SU-DHL-6 (cell line): ENCODE measurements at regions not wholly inside any gene's neighbourhood (a gene's known extent, or its start where the extent isn't known, plus 50 kb on each side); places are given as distances from the start of the nearest gene placed in this dataset.

ENCODE experiments used
- EZH2phosphoT487 ChIP-seq: fragments of 200-600 bp; sonication (generic), shearing (Covaris generic); conservative IDR thresholded peaks from 2 replicates; pipeline ENCODE4 v1.6.1; 2018; ENCODE audit warnings: mild to moderate bottlenecking, antibody characterized with exemption, low read length, moderate library complexity, mixed read lengths
- TF ChIP-seq, protein P1 (sequence below): fragments of 200-600 bp; sonication (generic); IDR thresholded peaks from one replicate; pipeline ENCODE4 v1.5.1; 2017; ENCODE audit warnings: antibody characterized with exemption, mild to moderate bottlenecking, low read length, moderate library complexity; ENCODE audit not compliant: insufficient read depth, poor library complexity, severe bottlenecking

DNA sequence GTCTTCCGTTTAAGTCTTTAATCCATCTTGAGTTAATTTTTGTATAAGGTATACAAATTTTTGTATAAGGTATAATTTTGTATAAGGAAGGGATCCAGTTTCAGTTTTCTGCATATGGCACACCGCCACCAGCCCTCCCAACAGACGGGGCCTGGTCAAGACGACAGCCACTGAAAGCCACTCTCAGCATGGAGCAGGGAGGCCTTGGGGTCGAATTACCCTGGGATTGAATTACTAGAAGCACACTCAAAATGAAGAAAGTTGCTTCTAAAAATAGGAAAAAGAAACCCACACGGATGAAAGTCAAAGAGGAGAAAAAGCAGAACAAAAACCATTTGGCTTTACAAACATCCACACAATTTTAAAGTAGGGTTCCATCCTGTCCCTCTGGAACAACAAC is 586.2 kb upstream of the ADAMTS16 start:
- TF ChIP-seq, protein P1, sequence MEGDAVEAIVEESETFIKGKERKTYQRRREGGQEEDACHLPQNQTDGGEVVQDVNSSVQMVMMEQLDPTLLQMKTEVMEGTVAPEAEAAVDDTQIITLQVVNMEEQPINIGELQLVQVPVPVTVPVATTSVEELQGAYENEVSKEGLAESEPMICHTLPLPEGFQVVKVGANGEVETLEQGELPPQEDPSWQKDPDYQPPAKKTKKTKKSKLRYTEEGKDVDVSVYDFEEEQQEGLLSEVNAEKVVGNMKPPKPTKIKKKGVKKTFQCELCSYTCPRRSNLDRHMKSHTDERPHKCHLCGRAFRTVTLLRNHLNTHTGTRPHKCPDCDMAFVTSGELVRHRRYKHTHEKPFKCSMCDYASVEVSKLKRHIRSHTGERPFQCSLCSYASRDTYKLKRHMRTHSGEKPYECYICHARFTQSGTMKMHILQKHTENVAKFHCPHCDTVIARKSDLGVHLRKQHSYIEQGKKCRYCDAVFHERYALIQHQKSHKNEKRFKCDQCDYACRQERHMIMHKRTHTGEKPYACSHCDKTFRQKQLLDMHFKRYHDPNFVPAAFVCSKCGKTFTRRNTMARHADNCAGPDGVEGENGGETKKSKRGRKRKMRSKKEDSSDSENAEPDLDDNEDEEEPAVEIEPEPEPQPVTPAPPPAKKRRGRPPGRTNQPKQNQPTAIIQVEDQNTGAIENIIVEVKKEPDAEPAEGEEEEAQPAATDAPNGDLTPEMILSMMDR, result no peak
- TF ChIP-seq EZH2phosphoT487, result no peak
